ENCODE measurements at regions not wholly inside any gene's neighbourhood (a gene's known extent, or its start where the extent isn't known, plus 50 kb on each side); places are given as distances from the start of the nearest gene placed in this dataset.

GRCh38 chr15:31161951-31162350, 60.4 kb upstream of the TRPM1 start:
- FAIRE-seq, result no peak
- no peak overlapping the region for H3K4me2 ChIP-seq (ENCODE audit: insufficient read depth in 1 of 2, low read depth in 2 of 2, low read length in 2 of 2)
- H3K4me1 ChIP-seq (replicated peaks in 1 of 4; ENCODE audit: control insufficient read depth in 3 of 4, insufficient read depth in 4 of 4, low read length in 3 of 4), result peaks cover 0 to 10% (median 6%) of the 10 kb centered on the region in 4 experiments; a peak in 6 of 7 replicates
- H3K36me3 ChIP-seq (ENCODE audit: control insufficient read depth in 2 of 4, insufficient read depth in 4 of 4, low read length in 3 of 4), result no peaks in the 10 kb centered on the region
- no peak overlapping the region for H2BK20ac ChIP-seq (ENCODE audit: low read length)
- no peaks in the 10 kb centered on the region for H3K9me3 ChIP-seq (ENCODE audit: insufficient read depth in 2 of 2, low read depth in 1 of 2, low read length in 1 of 2)
- H3K4ac ChIP-seq (replicated peaks; ENCODE audit: insufficient read length, low read depth, low read length), result no peak overlapping the region
- no peaks in the 10 kb centered on the region for H4K20me1 ChIP-seq (replicated peaks in 1 of 2; ENCODE audit: control insufficient read depth in 1 of 2, insufficient read depth in 2 of 2, low read length in 2 of 2)
- H2AFZ ChIP-seq (ENCODE audit: low read length), result no peak overlapping the region
- H3K23me2 ChIP-seq (ENCODE audit: low read depth, low read length), result no peaks in the 10 kb centered on the region
- H3K27me3 ChIP-seq (replicated peaks in 1 of 4; ENCODE audit: control insufficient read depth in 3 of 4, extremely low read depth in 1 of 4, insufficient read depth in 3 of 4, low read length in 3 of 4), result no peaks in the 10 kb centered on the region
- ChIA-PET POLR2A (ENCODE audit: partially characterized antibody) (no interaction called here), CTCF (ENCODE audit: partially characterized antibody) (no interaction called here)
- no peaks in the 10 kb centered on the region for H3K79me2 ChIP-seq (ENCODE audit: control insufficient read depth in 1 of 2, insufficient read depth in 2 of 2, low read length in 2 of 2)
- no peaks in the 10 kb centered on the region for H3K79me1 ChIP-seq (ENCODE audit: low read depth, low read length)
- H2BK5ac ChIP-seq (ENCODE audit: low read depth, low read length), result no peak overlapping the region
- no peak overlapping the region for H2BK12ac ChIP-seq (ENCODE audit: low read depth, low read length)
- no peak overlapping the region for H3K14ac ChIP-seq (ENCODE audit: insufficient read length)
- H3K18ac ChIP-seq (ENCODE audit: extremely low read depth, low read length), result no peak overlapping the region
- H2BK120ac ChIP-seq (replicated peaks; ENCODE audit: low read depth, low read length), result no peak overlapping the region
- H3K4me3 ChIP-seq (ENCODE audit: extremely low read depth in 1 of 4, insufficient read depth in 2 of 4, low read depth in 3 of 4, low read length in 4 of 4), result no peak overlapping the region
- H3K9ac ChIP-seq (replicated peaks in 1 of 4; ENCODE audit: extremely low read depth in 1 of 4, low read depth in 3 of 4, low read length in 3 of 4), result no peak overlapping the region
- no peak overlapping the region for H4K91ac ChIP-seq (replicated peaks; ENCODE audit: insufficient read length, low read length)
- no peak overlapping the region for H3K27ac ChIP-seq (ENCODE audit: low read depth, low read length)
- H4K5ac ChIP-seq (ENCODE audit: insufficient read length, low read depth, low read length), result no peak overlapping the region
- no peak for DNase-seq (ENCODE audit: low read depth in 1 of 2, low spot score in 2 of 2)
- no peak overlapping the region for H3K23ac ChIP-seq (ENCODE audit: insufficient read length)
- H2AK5ac ChIP-seq (ENCODE audit: low read depth, low read length), result no peak overlapping the region
- WGBS, 2 experiments (ENCODE audit: extremely low coverage in 1 of 2, insufficient coverage in 1 of 2, insufficient read length in 1 of 2, insufficient replicate concordance in 2 of 2, low coverage in 1 of 2, low lambda C conversion rate in 2 of 2, missing lambda C conversion rate in 1 of 2), result 93% methylated on average over 7 of the region's 7 CpGs; no CpG with 5 or more reads in 1 of the 2 experiments
- H2BK15ac ChIP-seq (ENCODE audit: low read length), result no peak overlapping the region
- H4K8ac ChIP-seq (ENCODE audit: extremely low read depth, insufficient read depth, low read length), result no peak overlapping the region
- no peak overlapping the region for H3K56ac ChIP-seq (replicated peaks; ENCODE audit: insufficient read length, low read depth, low read length)
- TF ChIP-seq CREB1 (IDR thresholded peaks at IDR 0.05) (no peak), TAF1 (IDR thresholded peaks at IDR 0.05; ENCODE audit: low read depth, low read length) (no peak), TBP (IDR thresholded peaks at IDR 0.05; ENCODE audit: low read depth, low read length) (no peak), GABPA (IDR thresholded peaks at IDR 0.05; ENCODE audit: borderline replicate concordance, insufficient read depth, low read length) (no peak), ZNF274 (IDR thresholded peaks at IDR 0.05; ENCODE audit: borderline replicate concordance, extremely low read depth, low read length) (no peak), YY1 (IDR thresholded peaks at IDR 0.05; ENCODE audit: low read depth, low read length) (no peak), KDM5A (IDR thresholded peaks at IDR 0.05; ENCODE audit: low read length) (no peak), GTF2F1 (IDR thresholded peaks at IDR 0.05; ENCODE audit: borderline replicate concordance, low read depth, low read length) (no peak), POLR2AphosphoS5 (IDR thresholded peaks at IDR 0.05; ENCODE audit: low read depth, low read length) (no peak), PHF8 (conservative IDR thresholded peaks at IDR 0.05; ENCODE audit: low read depth, low read length) (no peak), BCL11A (IDR thresholded peaks at IDR 0.05; ENCODE audit: low read depth in 2 of 2, low read length in 2 of 2) (no peak), CTBP2 (IDR thresholded peaks at IDR 0.05; ENCODE audit: borderline replicate concordance, insufficient read depth, insufficient read length, low read length) (no peak), TCF12 (IDR thresholded peaks at IDR 0.05; ENCODE audit: low read depth, low read length) (no peak), CHD2 (IDR thresholded peaks at IDR 0.05; ENCODE audit: low read length) (no peak), MAFK (IDR thresholded peaks at IDR 0.05; ENCODE audit: low read depth, low read length) (no peak), RXRA (IDR thresholded peaks at IDR 0.05; ENCODE audit: insufficient read depth, low read depth, low read length) (no peak), SUZ12 (IDR thresholded peaks at IDR 0.05; ENCODE audit: low read length) (no peak)
